B cell (primary cell): ENCODE measurements at regions not wholly inside any gene's neighbourhood (a gene's known extent, or its start where the extent isn't known, plus 50 kb on each side); places are given as distances from the start of the nearest gene placed in this dataset.
"Not testable (repeated sequence)": the region's sequence is repeated elsewhere in the genome, so short reads cannot be mapped to it uniquely, and the experiment has no call there.

Experiments used
- ATAC-seq: fragments of 200-7000 bp; cut with Tn5 transposase; one replicate; pipeline ENCODE4 v1.10.0; 2021; ENCODE audit warnings: low read depth, mild to moderate bottlenecking, moderate number of reproducible peaks, moderate library complexity
- CTCF ChIA-PET: fragments of 350-600 bp; sonication (Branson Sonifier 250); formaldehyde crosslinking; loops from one replicate; lab custom pipeline; 2021; ENCODE audit warnings: antibody characterized with exemption, inconsistent platforms; lab: Charles Lee
- POLR2A ChIA-PET: fragments of 350-600 bp; sonication (Branson Sonifier 250); formaldehyde crosslinking; loops from one replicate; lab custom pipeline; 2021; ENCODE audit warnings: antibody characterized with exemption; lab: Charles Lee
- DNase-seq: peaks from one replicate; pipeline ENCODE4 v3.0.0; 2013
- H2AFZ ChIP-seq: 2 replicates; pipeline ENCODE4 v1.6.1; 2012; ENCODE audit warnings: mild to moderate bottlenecking, low read depth, low read length; ENCODE audit not compliant: insufficient read depth, poor library complexity, severe bottlenecking
- H3K27ac ChIP-seq, 2 donors: 1 replicate in 1 of 2; 2 replicates in 1 of 2; pipeline ENCODE4 v1.5.1; 2012 to 2013; ENCODE audit warnings: low read length in 2 of 2, mild to moderate bottlenecking in 2 of 2, moderate library complexity in 1 of 2
- H3K27me3 ChIP-seq, 4 experiments: fragments of 200-600 bp in 1 of 4; sonication (generic) in 1 of 4; replicated peaks in 1 of 4; 1 replicate in 2 of 4; 2 replicates in 2 of 4; pipeline versions ENCODE4 v1.6.1 to v1.7.0; 2013 to 2016; ENCODE audit warnings: low read length in 3 of 4, mild to moderate bottlenecking in 2 of 4, mixed read lengths in 1 of 4, moderate library complexity in 1 of 4; ENCODE audit not compliant: insufficient read depth in 4 of 4, control insufficient read depth in 3 of 4; ENCODE audit errors: control extremely low read depth in 1 of 4
- H3K36me3 ChIP-seq, 2 experiments: replicated peaks in 1 of 2; 1 replicate in 1 of 2; 2 replicates in 1 of 2; pipeline versions ENCODE4 v1.6.1 to v1.7.1; 2013; ENCODE audit warnings: low read length in 1 of 2; ENCODE audit not compliant: insufficient read depth in 2 of 2, control insufficient read depth in 1 of 2; ENCODE audit errors: control extremely low read depth in 1 of 2, extremely low read depth in 1 of 2
- H3K4me1 ChIP-seq, 2 donors: fragments of 200-600 bp in 1 of 2; sonication (generic) in 1 of 2; 1 replicate in 1 of 2; 2 replicates in 1 of 2; pipeline versions ENCODE4 v1.5.1 to v1.6.1; 2013 to 2017; ENCODE audit warnings: low read length in 2 of 2; ENCODE audit not compliant: control insufficient read depth in 2 of 2, insufficient read depth in 2 of 2
- H3K4me2 ChIP-seq: replicated peaks from 2 replicates; pipeline ENCODE3; 2012; ENCODE audit warnings: mild to moderate bottlenecking, low read depth, low read length; ENCODE audit not compliant: poor library complexity, severe bottlenecking
- H3K4me3 ChIP-seq, 5 experiments: fragments of 200-600 bp in 1 of 5; sonication (generic) in 1 of 5; 1 replicate in 3 of 5; 2 replicates in 2 of 5; pipeline versions ENCODE4 v1.5.1 to v1.7.0; 2011 to 2016; ENCODE audit warnings: low read length in 4 of 5, mild to moderate bottlenecking in 4 of 5, low read depth in 2 of 5, control low read depth in 1 of 5, moderate library complexity in 1 of 5; ENCODE audit not compliant: insufficient read depth in 1 of 5; ENCODE audit errors: control extremely low read depth in 1 of 5, extremely low read depth in 1 of 5
- H3K79me2 ChIP-seq: fragments of 200-600 bp; sonication (generic); one replicate; pipeline ENCODE4 v1.6.0; 2016; ENCODE audit warnings: low read length; ENCODE audit not compliant: control insufficient read depth, insufficient read depth
- H3K9ac ChIP-seq: fragments of 200-600 bp; sonication (generic); 2 replicates; pipeline ENCODE4 v1.6.1; 2017; ENCODE audit warnings: mild to moderate bottlenecking, low read length, moderate library complexity
- H3K9me3 ChIP-seq, 3 donors: one replicate each; pipeline versions ENCODE4 v1.6.1 to v1.7.1; 2013; ENCODE audit warnings: low read length in 2 of 3; ENCODE audit not compliant: control insufficient read depth in 2 of 3, insufficient read depth in 1 of 3; ENCODE audit errors: control extremely low read depth in 1 of 3
- H4K20me1 ChIP-seq: 2 replicates; pipeline ENCODE4 v1.6.0; 2012; ENCODE audit warnings: mild to moderate bottlenecking, low read length; ENCODE audit not compliant: insufficient read depth, control insufficient read depth, poor library complexity, severe bottlenecking
- H3K27ac Mint-ChIP-seq: one replicate; pipeline ENCODE4 v1.8.0; 2021; ENCODE audit warnings: mixed read lengths
- H3K27me3 Mint-ChIP-seq: one replicate; pipeline ENCODE4 v1.8.0; 2021; ENCODE audit warnings: mixed read lengths
- H3K4me1 Mint-ChIP-seq: one replicate; pipeline ENCODE4 v1.8.0; 2021; ENCODE audit warnings: mixed read lengths
- H3K4me3 Mint-ChIP-seq: one replicate; pipeline ENCODE4 v1.8.0; 2021; ENCODE audit warnings: mixed read lengths
- H3K9me3 Mint-ChIP-seq: one replicate; pipeline ENCODE4 v1.8.0; 2022; ENCODE audit warnings: mixed read lengths; ENCODE audit not compliant: insufficient read depth
- EZH2 ChIP-seq: IDR thresholded peaks from 2 replicates; pipeline ENCODE4 v1.6.1; 2012; ENCODE audit warnings: borderline replicate concordance, low read depth, mild to moderate bottlenecking, moderate library complexity, low read length; ENCODE audit not compliant: insufficient read depth, poor library complexity, severe bottlenecking
- WGBS: methylation state at CpG from one replicate; pipeline ENCODE4 v1.1.5; 2013; ENCODE audit warnings: missing lambda C conversion rate; ENCODE audit not compliant: insufficient coverage; 5-methylcytosine and 5-hydroxymethylcytosine counted together
- intact Hi-C: fragments of 100-400 bp; cut with micrococcal nuclease; formaldehyde crosslinking; loops from one replicate; pipeline ENCODE4 v1.10.0; 2022
- TF ChIP-seq, protein P1 (sequence below): fragments of 200-600 bp; IDR thresholded peaks from one replicate; pipeline ENCODE4 v1.8.0; 2022; ENCODE audit warnings: antibody characterized with exemption, mild to moderate bottlenecking

DNA sequence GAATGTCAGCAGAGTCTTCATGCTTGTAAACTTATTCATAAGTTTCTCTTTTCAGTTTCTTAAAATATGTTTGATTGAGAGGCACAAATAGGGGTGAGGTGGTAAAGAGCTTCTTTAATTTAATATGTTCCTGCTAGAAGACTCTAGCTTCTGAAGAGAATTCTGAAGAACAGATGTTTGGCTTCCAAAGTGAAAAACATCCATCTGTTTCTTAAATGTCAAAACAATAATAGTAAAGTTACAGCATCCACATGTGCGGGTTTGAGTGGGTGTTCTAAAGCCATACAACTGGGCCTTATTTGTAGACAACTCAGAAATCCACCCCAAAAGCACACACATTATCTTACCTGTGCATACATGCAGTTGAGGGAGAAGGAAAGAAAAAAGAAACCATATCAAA, 144.0 kb upstream of the ADGRL4 start:
- Histone ChIP-seq H3K4me3 (no peak overlapping the region), H3K9me3 (no peaks in the 10 kb centered on the region), H3K27me3 (no peaks in the 10 kb centered on the region), H4K20me1 (no peaks in the 10 kb centered on the region), H3K4me2 (no peak overlapping the region), H3K79me2 (no peaks in the 10 kb centered on the region), H3K27ac (no peak overlapping the region), H2AFZ (no peak overlapping the region), H3K4me1 (no peaks in the 10 kb centered on the region), H3K36me3 (no peaks in the 10 kb centered on the region), H3K9ac (no peak overlapping the region)
- DNase-seq = no peak
- Mint-ChIP-seq H3K4me3 (no peak overlapping the region), H3K27me3 (no peaks in the 10 kb centered on the region), H3K9me3 (peaks cover 4% of the 10 kb centered on the region), H3K27ac (no peak overlapping the region), H3K4me1 (no peaks in the 10 kb centered on the region)
- no peak for TF ChIP-seq EZH2
- TF ChIP-seq, protein P1, sequence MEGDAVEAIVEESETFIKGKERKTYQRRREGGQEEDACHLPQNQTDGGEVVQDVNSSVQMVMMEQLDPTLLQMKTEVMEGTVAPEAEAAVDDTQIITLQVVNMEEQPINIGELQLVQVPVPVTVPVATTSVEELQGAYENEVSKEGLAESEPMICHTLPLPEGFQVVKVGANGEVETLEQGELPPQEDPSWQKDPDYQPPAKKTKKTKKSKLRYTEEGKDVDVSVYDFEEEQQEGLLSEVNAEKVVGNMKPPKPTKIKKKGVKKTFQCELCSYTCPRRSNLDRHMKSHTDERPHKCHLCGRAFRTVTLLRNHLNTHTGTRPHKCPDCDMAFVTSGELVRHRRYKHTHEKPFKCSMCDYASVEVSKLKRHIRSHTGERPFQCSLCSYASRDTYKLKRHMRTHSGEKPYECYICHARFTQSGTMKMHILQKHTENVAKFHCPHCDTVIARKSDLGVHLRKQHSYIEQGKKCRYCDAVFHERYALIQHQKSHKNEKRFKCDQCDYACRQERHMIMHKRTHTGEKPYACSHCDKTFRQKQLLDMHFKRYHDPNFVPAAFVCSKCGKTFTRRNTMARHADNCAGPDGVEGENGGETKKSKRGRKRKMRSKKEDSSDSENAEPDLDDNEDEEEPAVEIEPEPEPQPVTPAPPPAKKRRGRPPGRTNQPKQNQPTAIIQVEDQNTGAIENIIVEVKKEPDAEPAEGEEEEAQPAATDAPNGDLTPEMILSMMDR = no peak
- no CpG with 5 or more reads among the region's 1 CpG for WGBS
- POLR2A ChIA-PET = no interaction called here
- no peak for ATAC-seq
- intact Hi-C loops = no loop called here
- CTCF ChIA-PET = no interaction called here

DNA sequence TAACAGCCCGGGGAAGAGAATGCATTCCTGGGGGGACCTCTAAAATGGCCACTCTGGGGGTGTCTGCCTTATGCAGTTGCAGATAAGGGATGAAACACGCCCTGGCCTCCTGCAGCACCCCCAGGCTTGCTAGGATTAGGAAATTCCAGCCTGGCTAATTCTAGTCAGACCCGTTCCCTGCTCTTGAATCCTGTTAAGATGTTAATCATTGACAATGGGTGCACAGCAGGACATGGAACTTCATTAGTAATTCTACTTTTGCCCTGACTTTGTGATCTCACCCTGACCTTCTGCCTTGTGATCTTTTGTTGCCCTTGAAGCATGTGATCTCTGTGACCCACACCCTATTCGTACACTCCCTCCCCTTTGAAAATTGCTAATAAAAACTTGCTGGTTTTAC, 131.7 kb upstream of the ADGRL4 start:
- H3K27me3 Mint-ChIP-seq, H4K20me1 ChIP-seq, H2AFZ ChIP-seq, H3K9me3 ChIP-seq, H3K36me3 ChIP-seq, H3K27me3 ChIP-seq, POLR2A ChIA-PET, ATAC-seq, H3K4me3 ChIP-seq, H3K4me3 Mint-ChIP-seq, CTCF ChIA-PET, H3K4me1 ChIP-seq, H3K9me3 Mint-ChIP-seq, H3K9ac ChIP-seq, H3K79me2 ChIP-seq, DNase-seq, H3K4me1 Mint-ChIP-seq, intact Hi-C loops, H3K27ac ChIP-seq, H3K4me2 ChIP-seq, H3K27ac Mint-ChIP-seq: not testable (repeated sequence)
- WGBS = 72% methylated on average over 2 of the region's 4 CpGs
